ENCODE measurements at regions not wholly inside any gene's neighbourhood (a gene's known extent, or its start where the extent isn't known, plus 50 kb on each side); places are given as distances from the start of the nearest gene placed in this dataset.

DNA sequence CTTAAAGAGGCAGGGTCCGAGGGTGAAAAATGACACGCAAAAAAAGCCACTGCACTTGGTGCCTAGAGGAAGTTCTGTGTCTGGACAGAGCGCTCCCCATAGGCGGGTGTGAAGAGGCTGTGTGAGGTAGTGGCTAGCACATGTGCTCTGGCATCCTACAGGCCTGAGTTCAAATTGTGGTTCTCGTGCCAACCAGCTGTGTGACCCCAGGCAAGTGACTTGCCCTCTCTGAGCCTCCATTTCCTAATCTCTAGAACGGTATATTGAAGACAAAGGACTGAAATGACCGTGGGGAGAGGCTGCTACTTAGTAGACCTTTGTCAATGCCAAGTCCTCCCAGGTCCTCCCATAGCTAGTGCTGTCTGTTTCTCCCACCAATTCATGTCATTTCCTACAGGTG lies 79.1 kb upstream of the MYL10 start:
- H3K27me3 ChIP-seq (ENCODE audit: insufficient read depth, low read length): peaks cover 32% of the 10 kb centered on the region
- H4K20me1 ChIP-seq (ENCODE audit: insufficient read depth, low read length): no peaks in the 10 kb centered on the region
- H3K79me2 ChIP-seq (ENCODE audit: insufficient read depth, low read length): no peaks in the 10 kb centered on the region
- H3K9me3 ChIP-seq (ENCODE audit: low read depth, low read length): no peaks in the 10 kb centered on the region
- no peak overlapping the region for H2AFZ ChIP-seq (ENCODE audit: low read length)
- no peaks in the 10 kb centered on the region for H3K4me1 ChIP-seq (ENCODE audit: insufficient read depth, low read length)
- H3K27ac ChIP-seq (ENCODE audit: low read depth, low read length): no peak overlapping the region
- no peaks in the 10 kb centered on the region for H3K36me3 ChIP-seq (ENCODE audit: insufficient read depth, low read length)
- no peak overlapping the region for H3K4me3 ChIP-seq (ENCODE audit: insufficient read depth, low read length)
- no peak for DNase-seq (ENCODE audit: insufficient read length, low spot score, missing footprints)
- TF ChIP-seq, protein P1, sequence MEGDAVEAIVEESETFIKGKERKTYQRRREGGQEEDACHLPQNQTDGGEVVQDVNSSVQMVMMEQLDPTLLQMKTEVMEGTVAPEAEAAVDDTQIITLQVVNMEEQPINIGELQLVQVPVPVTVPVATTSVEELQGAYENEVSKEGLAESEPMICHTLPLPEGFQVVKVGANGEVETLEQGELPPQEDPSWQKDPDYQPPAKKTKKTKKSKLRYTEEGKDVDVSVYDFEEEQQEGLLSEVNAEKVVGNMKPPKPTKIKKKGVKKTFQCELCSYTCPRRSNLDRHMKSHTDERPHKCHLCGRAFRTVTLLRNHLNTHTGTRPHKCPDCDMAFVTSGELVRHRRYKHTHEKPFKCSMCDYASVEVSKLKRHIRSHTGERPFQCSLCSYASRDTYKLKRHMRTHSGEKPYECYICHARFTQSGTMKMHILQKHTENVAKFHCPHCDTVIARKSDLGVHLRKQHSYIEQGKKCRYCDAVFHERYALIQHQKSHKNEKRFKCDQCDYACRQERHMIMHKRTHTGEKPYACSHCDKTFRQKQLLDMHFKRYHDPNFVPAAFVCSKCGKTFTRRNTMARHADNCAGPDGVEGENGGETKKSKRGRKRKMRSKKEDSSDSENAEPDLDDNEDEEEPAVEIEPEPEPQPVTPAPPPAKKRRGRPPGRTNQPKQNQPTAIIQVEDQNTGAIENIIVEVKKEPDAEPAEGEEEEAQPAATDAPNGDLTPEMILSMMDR (IDR thresholded peaks at IDR 0.05; ENCODE audit: extremely low read depth, low read depth, low read length): no peak
- H3K4me2 ChIP-seq (ENCODE audit: insufficient read depth, low read length): no peak overlapping the region

DNA sequence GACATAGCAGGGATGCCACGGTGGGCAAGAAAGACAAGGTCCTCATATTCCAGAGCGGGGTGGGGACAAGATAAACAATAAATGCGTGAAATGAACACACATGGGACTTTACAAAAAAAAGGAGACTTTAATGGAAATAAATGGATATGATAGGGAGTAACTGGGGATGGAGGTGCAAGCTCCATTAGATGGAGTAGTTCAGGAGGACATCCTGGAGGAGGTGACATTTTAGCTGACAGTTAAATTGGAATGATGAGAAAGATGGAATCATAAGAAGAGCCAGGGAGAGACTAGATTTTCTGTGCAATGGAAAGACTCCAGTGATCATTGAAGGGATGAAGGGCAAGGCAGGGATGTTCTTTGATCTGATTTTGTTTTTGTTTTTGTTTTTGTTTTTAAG lies 83.6 kb upstream of the MYL10 start:
- peak; percentile 35 for DNase-seq (ENCODE audit: insufficient read length, low spot score, missing footprints)
- no peak overlapping the region for H3K4me3 ChIP-seq (ENCODE audit: insufficient read depth, low read length)
- H4K20me1 ChIP-seq (ENCODE audit: insufficient read depth, low read length): no peaks in the 10 kb centered on the region
- H3K27ac ChIP-seq (ENCODE audit: low read depth, low read length): no peak overlapping the region
- H3K9me3 ChIP-seq (ENCODE audit: low read depth, low read length): no peaks in the 10 kb centered on the region
- H3K4me2 ChIP-seq (ENCODE audit: insufficient read depth, low read length): no peak overlapping the region
- H3K4me1 ChIP-seq (ENCODE audit: insufficient read depth, low read length): peaks cover 4% of the 10 kb centered on the region
- H2AFZ ChIP-seq (ENCODE audit: low read length): no peak overlapping the region
- no peaks in the 10 kb centered on the region for H3K36me3 ChIP-seq (ENCODE audit: insufficient read depth, low read length)
- H3K79me2 ChIP-seq (ENCODE audit: insufficient read depth, low read length): no peaks in the 10 kb centered on the region
- TF ChIP-seq, protein P1 (IDR thresholded peaks at IDR 0.05; ENCODE audit: extremely low read depth, low read depth, low read length): no peak
- H3K27me3 ChIP-seq (ENCODE audit: insufficient read depth, low read length): peaks cover 7% of the 10 kb centered on the region

DNA sequence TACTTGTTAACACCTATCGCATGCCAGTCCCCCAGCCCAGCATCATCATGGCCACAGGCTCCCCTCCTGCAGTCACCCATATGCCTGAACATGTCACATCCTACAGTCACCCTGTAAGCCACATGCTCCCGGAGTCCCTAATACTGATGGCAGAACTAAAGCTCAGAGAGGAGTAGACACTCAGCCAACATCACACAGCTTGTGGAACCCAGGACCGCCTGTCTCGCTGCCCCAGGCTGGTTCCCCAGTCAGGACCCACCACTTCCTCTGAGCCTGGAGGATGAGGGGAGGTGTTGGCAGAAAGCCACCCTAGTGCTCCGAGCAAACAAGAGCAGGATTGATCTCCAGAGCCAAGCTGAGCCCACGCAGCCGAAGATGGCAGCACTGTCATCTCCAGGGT lies 85.0 kb upstream of the MYL10 start:
- DNase-seq (ENCODE audit: insufficient read length, low spot score, missing footprints): no peak
- no peak overlapping the region for H2AFZ ChIP-seq (ENCODE audit: low read length)
- no peak overlapping the region for H3K4me3 ChIP-seq (ENCODE audit: insufficient read depth, low read length)
- H3K36me3 ChIP-seq (ENCODE audit: insufficient read depth, low read length): no peaks in the 10 kb centered on the region
- no peak overlapping the region for H3K27ac ChIP-seq (ENCODE audit: low read depth, low read length)
- H3K4me2 ChIP-seq (ENCODE audit: insufficient read depth, low read length): no peak overlapping the region
- TF ChIP-seq, protein P1 (IDR thresholded peaks at IDR 0.05; ENCODE audit: extremely low read depth, low read depth, low read length): no peak
- H3K27me3 ChIP-seq (ENCODE audit: insufficient read depth, low read length): peaks cover 5% of the 10 kb centered on the region
- H3K4me1 ChIP-seq (ENCODE audit: insufficient read depth, low read length): peaks cover 17% of the 10 kb centered on the region
- no peaks in the 10 kb centered on the region for H3K9me3 ChIP-seq (ENCODE audit: low read depth, low read length)
- no peaks in the 10 kb centered on the region for H3K79me2 ChIP-seq (ENCODE audit: insufficient read depth, low read length)
- no peaks in the 10 kb centered on the region for H4K20me1 ChIP-seq (ENCODE audit: insufficient read depth, low read length)

DNA sequence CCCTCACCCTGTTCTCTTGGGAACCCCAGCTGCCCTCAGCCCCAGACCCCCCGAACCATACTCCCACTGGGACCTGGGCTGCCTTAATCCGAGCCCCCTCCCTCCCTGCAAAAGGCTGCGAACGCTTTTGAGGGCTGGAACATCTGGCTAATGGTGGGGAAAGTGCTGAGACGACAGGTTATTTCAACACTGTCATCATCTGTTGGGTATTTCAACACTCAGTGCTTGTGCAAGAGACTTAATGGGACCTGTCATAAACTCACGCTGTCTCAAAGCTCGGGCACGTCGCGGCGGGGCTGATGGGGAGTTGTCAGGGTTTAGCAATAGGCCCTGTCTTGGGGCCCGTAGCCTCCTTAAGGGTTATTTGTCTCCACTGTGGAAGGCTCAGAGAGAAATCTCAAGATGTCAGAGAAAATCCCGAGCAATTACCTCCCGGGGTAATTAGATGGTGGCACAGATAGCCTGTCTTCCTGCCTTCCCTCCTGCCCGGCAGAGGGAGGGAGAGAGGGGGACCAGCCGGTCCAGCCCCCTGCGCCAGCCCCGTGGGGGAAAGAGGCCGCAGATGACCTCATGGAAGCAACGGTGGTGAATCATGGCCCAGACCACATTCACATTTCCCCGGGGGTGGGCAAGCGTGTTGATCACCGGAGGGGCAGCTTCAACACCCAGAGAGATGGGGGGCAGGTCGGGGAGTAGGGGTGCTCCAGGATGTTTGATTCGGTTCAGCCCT lies 88.7 kb upstream of the MYL10 start:
- Histone ChIP-seq H4K20me1 (ENCODE audit: insufficient read depth, low read length) (no peaks in the 10 kb centered on the region), H3K27ac (ENCODE audit: low read depth, low read length) (peak overlapping the region; percentile 93), H3K4me1 (ENCODE audit: insufficient read depth, low read length) (peaks cover 17% of the 10 kb centered on the region), H3K79me2 (ENCODE audit: insufficient read depth, low read length) (no peaks in the 10 kb centered on the region), H2AFZ (ENCODE audit: low read length) (peak overlapping the region; percentile 89), H3K9me3 (ENCODE audit: low read depth, low read length) (no peaks in the 10 kb centered on the region), H3K27me3 (ENCODE audit: insufficient read depth, low read length) (no peaks in the 10 kb centered on the region), H3K4me2 (ENCODE audit: insufficient read depth, low read length) (peak overlapping the region; percentile 79), H3K36me3 (ENCODE audit: insufficient read depth, low read length) (no peaks in the 10 kb centered on the region), H3K4me3 (ENCODE audit: insufficient read depth, low read length) (peak overlapping the region; percentile 49)
- peak; percentile 98 for DNase-seq (ENCODE audit: insufficient read length, low spot score, missing footprints)
- TF ChIP-seq, protein P1 (IDR thresholded peaks at IDR 0.05; ENCODE audit: extremely low read depth, low read depth, low read length): peak; percentile 7
